NCI-H2029 treated with DMSO at 0.1 percent for 48 hours (cell line): ENCODE measurements at regions not wholly inside any gene's neighbourhood (a gene's known extent, or its start where the extent isn't known, plus 50 kb on each side); places are given as distances from the start of the nearest gene placed in this dataset.
A peak's percentile ranks its signal among the peaks of the same experiment; 100 is the strongest.
"Not testable (repeated sequence)": the region's sequence is repeated elsewhere in the genome, so short reads cannot be mapped to it uniquely, and the experiment has no call there.

Source experiments
- DNase-seq: peaks from one replicate; lab custom pipeline; 2025; lab: John Stamatoyannopoulos, UW

GRCh38 chr4:27075603-27076002 lies 215.0 kb downstream of the STIM2 start:
- DNase-seq: not testable (repeated sequence)

DNA sequence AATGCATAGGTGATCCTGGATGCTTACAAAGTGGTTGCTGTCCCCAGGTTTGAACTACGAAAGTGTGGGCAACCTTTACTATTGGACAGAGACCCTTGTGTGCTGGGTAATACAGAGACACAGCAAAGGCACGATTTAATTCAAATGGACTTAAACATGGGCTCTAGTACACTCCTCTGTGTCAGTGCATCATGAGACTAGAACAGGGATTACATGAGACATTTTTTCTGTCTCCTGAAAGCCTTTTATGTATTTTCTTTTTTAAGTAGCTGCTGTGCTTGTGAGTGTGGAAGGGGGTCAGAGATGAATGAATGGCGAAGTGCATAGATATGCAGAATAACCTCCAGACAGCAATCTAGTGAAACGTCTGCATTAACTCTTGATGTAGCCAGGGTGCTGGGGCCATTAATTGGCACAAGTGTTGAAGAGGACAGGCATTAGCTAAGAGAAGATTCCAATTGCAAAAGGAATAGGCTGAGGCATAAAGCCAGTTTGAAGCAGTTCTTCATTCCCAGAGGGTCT lies 218.4 kb downstream of the STIM2 start:
- no peak for DNase-seq

- no peak for DNase-seq
These were observed 221.3 kb downstream of the STIM2 start for GRCh38 chr4:27081675-27082586.

- DNase-seq: no peak
These were observed 222.1 kb downstream of the STIM2 start for GRCh38 chr4:27082776-27083175.

GRCh38 chr4:27084685-27085361 lies 224.2 kb downstream of the STIM2 start:
- no peak for DNase-seq

DNA sequence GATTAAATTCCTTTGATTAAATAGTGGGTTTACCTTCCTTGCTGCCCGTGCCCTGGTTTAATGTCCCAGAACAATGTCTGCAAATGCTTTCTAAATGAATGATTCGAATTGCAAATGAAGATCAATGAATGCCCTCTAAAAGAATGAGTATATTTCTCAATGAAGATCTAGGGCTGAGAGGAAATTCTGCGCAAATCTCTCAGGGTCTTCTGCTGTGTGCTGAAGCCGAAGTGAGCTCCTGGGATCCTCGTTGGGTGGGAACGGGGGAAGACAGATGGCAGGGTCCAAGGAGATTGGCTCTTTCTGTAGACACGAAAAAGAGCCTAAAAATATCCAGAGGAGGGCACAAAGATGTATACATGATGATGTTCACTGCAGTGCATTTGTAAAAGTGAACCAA lies 224.8 kb downstream of the STIM2 start:
- no peak for DNase-seq

DNA sequence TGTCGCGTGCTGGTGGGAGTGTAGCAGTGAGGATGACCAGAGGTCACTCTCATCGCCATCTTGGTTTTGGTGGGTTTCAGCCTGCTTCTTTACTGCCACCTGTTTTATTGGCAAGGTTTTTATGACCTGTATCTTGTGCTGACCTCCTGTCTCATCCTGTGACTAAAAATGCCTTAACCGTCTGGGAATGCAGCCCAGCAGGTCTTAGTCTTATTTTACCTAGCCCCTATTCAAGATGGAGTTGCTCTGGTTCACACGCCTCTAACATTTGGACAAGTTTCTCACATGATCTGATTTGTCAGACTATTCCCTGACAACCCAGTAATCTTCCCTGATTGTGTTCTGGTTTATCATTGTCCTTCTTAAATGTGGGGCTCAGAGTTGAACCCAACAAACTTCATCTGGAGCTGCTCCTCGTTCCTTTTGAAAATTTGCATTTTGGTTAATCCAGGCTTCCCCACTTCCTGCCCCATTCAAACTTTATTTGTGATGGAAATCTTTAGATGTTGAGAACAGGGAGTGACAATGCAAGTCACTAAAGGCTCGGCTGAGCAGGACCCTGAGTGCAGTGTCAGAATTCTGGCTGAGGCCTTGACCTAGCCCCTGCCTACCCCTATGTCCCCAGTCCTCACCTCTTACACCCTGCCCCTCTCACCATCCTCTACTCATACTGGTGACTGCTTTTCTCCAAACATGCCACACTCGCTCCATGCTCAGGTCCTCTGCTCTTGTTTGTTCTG lies 226.8 kb downstream of the STIM2 start:
- DNase-seq: no peak

DNA sequence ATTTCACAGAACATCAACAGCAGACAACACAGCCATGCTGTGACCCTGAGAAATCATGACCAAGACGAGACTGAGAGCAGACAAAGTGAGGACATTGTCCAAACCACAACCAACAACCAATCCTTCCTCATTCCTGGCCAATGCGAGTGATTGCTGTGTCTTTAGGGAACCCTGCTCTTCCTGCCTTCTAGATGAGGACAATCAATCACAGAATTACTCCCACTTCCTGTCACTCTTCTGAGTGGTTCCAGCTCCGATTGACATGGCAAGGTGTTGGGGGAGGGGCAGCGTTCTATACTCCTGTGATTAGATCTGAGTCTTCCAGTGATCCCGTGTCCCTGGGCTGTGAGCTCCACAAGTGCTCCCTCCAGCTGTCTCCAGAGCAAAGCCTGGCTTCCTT lies 227.8 kb downstream of the STIM2 start:
- DNase-seq: no peak

GRCh38 chr4:27089186-27089585 lies 228.5 kb downstream of the STIM2 start:
- no peak for DNase-seq

DNA sequence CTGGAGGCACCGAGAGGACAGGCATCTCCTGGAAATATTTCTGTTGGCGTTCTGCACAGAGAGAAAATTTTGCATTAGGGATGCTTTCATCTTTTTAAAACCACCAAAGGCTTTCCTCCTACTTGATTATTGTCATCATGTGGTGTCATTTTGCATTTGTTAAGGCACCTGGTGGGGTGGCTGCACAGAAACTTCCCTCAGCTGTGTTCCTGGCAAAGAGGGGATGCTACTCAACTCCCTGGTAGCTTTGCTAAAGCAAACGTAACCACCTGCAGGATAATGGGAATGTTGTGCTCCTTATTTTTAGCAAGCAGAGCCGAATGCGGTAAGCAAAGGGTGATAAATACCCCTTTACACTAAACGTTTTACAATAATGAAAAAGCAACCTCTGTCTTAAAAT lies 229.8 kb downstream of the STIM2 start:
- no peak for DNase-seq

DNA sequence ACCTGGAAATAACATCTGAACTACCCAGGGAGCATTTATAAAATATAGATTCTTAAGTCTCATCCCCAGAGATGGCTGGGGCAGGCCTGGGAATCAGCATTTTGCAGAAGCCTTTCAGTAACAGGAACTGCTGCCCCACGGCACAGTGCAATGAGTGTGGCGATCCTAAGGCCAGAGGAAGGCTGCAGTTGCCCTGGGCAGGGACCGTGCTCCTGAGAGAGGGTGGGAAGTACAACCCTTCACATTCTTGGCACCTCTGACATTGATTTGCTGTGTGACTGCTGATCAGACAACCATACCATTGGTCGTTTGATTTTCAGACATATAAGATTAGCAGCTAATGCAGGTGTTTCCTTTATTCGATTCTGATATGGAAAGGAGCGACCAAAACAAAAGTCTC lies 233.6 kb downstream of the STIM2 start:
- DNase-seq: no peak

- peak; percentile 86 for DNase-seq
These were observed 234.1 kb downstream of the STIM2 start for GRCh38 chr4:27094783-27095182.

GRCh38 chr4:27096142-27096824 lies 235.6 kb downstream of the STIM2 start:
- no peak for DNase-seq

GRCh38 chr4:27098034-27098433 lies 237.4 kb downstream of the STIM2 start:
- DNase-seq: no peak

- no peak for DNase-seq
These were observed 240.1 kb downstream of the STIM2 start for GRCh38 chr4:27100713-27101112.

- DNase-seq: no peak
These were observed 240.5 kb downstream of the STIM2 start for GRCh38 chr4:27101126-27101525.

DNA sequence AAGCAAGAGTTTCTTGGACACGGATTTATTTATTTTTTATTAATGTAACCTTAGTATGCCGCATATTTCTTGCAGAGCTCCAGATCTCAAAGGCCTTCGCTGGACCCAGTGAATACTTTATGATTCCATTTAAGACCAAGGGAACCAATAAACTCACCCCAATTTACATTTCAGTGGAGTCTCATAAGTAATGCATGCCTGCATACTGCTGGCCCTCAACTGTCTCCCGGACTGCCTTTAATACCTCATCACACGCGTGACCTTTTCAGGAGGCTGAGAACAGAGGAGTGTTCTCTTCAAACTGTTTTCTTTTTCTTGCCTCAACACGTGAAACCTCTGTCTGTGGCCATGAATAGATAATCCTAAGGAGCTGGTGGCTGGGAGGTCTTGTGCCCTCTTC lies 240.9 kb downstream of the STIM2 start:
- DNase-seq: no peak

DNA sequence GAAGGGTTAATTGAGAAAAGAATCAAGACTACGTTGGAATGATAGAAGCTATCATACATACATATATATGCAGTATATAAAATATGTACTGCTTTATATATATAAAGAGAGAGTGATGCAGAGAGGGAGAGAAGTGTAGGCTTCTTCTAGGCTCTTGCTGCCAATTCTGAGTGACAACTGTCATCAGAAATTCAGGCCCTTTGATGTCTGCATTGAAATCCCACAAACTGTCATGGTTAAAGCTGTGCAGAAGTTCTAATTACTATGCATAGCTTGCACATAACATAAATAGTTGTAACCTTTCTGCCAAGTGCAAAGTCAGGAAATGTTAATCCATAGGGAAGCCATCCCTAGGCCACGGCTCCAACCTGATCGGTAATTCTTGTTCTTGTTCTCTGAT lies 251.0 kb downstream of the STIM2 start:
- DNase-seq: no peak

DNA sequence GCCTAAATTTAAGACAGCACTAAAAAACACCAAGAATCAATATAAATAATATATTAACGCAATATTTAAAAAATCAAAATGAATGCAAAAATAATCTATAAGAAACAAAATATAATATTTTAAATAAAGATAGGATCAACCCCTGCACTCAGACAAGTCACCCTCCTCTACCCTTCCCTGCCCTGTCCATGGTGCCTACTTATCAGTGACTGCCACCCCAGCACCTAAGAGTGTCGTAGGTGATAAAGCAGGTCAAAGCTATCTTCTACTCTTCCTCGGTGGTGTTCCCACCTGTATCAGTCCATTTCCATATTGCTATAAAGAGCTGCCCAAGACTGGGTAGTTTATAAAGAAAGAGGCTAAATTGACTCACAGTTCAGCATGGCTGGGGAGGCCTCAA lies 251.9 kb downstream of the STIM2 start:
- DNase-seq: no peak

DNA sequence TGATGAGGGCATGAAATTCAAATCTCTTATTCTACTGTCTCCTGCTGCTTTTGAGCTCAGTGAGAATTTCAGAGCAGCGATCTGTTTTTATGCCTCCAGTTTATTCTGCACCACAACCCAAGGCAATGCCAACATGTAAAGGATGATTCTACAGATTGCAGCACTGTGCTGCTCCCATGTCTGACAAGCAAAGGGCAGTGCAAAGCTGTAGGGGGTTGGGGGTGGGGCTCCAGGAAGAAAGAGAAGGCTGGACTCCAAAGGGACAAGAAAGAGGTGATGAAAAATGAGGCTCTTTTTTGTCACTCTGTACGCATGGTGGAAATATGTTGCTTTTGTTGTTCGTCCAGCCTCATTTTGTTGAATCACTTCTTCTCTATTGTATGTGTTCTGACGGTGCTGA lies 254.6 kb downstream of the STIM2 start:
- DNase-seq: no peak

DNA sequence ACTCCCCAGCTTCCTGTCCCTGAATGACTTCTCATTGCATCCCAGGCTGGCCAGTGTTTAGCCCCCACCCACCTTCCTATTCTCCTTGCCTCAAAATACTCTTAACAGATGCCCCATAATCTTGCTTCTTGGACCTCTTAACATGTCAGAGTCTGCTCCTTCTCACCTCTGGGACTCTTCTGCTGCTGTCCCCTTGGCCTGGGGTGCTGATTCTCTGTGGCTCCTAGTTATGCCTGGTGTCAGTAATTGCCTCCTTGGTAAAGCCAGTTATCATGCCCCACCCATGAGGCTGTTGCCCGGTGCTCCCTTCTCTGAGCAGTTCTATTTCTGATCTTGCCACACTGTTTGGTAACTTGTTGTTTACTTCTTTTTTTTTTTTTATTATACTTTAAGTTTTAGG lies 256.8 kb downstream of the STIM2 start:
- DNase-seq: no peak

GRCh38 chr4:27119239-27119638 lies 258.6 kb downstream of the STIM2 start:
- DNase-seq: no peak
